OCI-LY3 (cell line): ENCODE measurements at regions not wholly inside any gene's neighbourhood (a gene's known extent, or its start where the extent isn't known, plus 50 kb on each side); places are given as distances from the start of the nearest gene placed in this dataset.
"Not testable (repeated sequence)": the region's sequence is repeated elsewhere in the genome, so short reads cannot be mapped to it uniquely, and the experiment has no call there.

Source experiments
- EZH2phosphoT487 ChIP-seq: fragments of 200-600 bp; shearing (Covaris generic); IDR thresholded peaks from 2 replicates; pipeline ENCODE4 v1.6.1; 2018; ENCODE audit warnings: antibody characterized with exemption, mixed run types, low read depth
- TF ChIP-seq, protein P1 (sequence below): fragments of 200-600, 300-600 bp; sonication (generic); IDR thresholded peaks from 2 replicates; pipeline ENCODE4 v1.5.1; 2014; ENCODE audit warnings: antibody characterized with exemption, low read length, low read depth

DNA sequence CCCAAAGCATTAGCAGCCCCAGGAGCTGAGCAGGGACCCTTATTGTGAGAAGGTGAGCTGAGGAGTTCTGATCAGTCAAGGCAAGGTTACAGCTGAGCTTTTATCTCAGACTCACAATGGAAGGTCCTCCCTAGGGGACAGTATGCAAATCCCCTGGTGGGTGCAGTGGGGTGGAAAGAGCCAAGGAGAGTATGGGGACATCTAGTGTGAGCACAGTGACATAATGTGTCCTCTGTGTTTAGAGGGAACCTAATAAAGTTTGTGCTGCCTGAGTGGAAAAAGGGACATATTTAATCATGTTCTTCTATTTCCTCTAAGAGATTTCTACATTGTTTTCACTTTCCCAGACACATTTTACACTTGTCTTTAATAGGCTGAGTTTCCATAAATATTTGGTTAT is 438.0 kb downstream of the RPIA start:
- TF ChIP-seq, protein P1, sequence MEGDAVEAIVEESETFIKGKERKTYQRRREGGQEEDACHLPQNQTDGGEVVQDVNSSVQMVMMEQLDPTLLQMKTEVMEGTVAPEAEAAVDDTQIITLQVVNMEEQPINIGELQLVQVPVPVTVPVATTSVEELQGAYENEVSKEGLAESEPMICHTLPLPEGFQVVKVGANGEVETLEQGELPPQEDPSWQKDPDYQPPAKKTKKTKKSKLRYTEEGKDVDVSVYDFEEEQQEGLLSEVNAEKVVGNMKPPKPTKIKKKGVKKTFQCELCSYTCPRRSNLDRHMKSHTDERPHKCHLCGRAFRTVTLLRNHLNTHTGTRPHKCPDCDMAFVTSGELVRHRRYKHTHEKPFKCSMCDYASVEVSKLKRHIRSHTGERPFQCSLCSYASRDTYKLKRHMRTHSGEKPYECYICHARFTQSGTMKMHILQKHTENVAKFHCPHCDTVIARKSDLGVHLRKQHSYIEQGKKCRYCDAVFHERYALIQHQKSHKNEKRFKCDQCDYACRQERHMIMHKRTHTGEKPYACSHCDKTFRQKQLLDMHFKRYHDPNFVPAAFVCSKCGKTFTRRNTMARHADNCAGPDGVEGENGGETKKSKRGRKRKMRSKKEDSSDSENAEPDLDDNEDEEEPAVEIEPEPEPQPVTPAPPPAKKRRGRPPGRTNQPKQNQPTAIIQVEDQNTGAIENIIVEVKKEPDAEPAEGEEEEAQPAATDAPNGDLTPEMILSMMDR, result not testable (repeated sequence)
- TF ChIP-seq EZH2phosphoT487, result not testable (repeated sequence)
